ENCODE measurements at regions not wholly inside any gene's neighbourhood (a gene's known extent, or its start where the extent isn't known, plus 50 kb on each side); places are given as distances from the start of the nearest gene placed in this dataset.

DNA sequence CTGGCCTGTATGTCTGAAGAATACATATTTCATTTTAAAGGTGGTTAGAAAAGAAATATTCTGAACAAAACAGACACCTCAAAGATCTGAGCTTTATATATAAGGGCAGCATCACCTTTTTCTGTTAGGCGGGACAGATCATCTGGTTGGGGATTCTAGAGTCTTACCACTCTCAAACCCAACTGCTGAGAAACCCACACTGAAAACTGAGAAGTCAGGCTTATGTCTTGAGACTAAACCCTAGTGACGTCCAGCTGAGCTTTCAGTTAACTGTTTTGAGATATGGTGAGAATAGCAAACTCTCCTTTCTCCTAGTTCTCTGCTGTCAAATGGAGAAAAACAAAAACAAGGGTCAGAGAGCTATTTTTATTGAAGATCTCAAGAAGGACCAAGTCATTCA, 63.7 kb upstream of the CCN6 start:
- TF ChIP-seq, protein P1, sequence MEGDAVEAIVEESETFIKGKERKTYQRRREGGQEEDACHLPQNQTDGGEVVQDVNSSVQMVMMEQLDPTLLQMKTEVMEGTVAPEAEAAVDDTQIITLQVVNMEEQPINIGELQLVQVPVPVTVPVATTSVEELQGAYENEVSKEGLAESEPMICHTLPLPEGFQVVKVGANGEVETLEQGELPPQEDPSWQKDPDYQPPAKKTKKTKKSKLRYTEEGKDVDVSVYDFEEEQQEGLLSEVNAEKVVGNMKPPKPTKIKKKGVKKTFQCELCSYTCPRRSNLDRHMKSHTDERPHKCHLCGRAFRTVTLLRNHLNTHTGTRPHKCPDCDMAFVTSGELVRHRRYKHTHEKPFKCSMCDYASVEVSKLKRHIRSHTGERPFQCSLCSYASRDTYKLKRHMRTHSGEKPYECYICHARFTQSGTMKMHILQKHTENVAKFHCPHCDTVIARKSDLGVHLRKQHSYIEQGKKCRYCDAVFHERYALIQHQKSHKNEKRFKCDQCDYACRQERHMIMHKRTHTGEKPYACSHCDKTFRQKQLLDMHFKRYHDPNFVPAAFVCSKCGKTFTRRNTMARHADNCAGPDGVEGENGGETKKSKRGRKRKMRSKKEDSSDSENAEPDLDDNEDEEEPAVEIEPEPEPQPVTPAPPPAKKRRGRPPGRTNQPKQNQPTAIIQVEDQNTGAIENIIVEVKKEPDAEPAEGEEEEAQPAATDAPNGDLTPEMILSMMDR (IDR thresholded peaks at IDR 0.05; ENCODE audit: low read depth, low read length, missing control alignments), result no peak
- DNase-seq (ENCODE audit: low read depth), result no peak
- no peak overlapping the region for H3K4me3 ChIP-seq (ENCODE audit: low read depth, low read length)

DNA sequence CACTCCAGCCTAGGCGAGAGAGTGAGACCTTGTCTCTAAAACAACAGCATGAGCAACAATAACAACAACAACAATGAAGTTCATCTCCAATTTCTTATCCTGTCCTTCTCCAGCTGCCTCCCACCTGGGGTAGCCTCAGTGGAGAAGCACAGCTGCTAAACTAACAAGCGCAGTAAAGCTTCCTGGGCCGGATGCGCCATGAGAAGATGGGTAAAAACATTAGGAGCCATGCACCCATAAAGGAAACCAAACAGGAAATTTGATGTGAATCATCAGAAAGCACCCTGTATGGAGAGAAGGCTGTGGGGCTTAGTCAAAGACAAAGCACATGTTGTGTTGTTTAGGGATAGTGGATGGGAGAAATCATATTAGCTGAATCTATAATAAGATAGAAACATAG, 61.1 kb upstream of the CCN6 start:
- TF ChIP-seq, protein P1 (IDR thresholded peaks at IDR 0.05; ENCODE audit: low read depth, low read length, missing control alignments), result no peak
- DNase-seq (ENCODE audit: low read depth), result no peak
- H3K4me3 ChIP-seq (ENCODE audit: low read depth, low read length), result no peak overlapping the region

DNA sequence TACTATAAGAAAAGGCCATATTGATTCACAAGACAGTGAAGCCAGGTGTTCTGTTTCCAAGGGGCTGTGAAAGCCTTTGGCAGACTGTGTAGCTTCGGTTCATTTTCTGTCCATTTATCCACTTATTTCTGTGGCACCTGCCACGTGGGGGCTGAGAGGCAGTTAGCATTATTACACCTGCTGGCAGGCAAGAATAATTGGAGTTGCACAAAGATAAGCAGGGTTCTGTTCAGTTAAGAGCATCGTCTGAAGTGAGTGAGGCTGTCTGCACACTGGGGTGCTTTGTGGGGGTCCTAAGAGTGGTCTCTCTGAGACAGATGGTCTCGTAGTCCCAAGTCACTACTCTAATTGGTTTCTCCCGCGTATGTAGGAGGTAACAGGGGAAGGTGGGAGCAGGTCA, 60.6 kb upstream of the CCN6 start:
- TF ChIP-seq, protein P1 (IDR thresholded peaks at IDR 0.05; ENCODE audit: low read depth, low read length, missing control alignments), result no peak
- no peak for DNase-seq (ENCODE audit: low read depth)

DNA sequence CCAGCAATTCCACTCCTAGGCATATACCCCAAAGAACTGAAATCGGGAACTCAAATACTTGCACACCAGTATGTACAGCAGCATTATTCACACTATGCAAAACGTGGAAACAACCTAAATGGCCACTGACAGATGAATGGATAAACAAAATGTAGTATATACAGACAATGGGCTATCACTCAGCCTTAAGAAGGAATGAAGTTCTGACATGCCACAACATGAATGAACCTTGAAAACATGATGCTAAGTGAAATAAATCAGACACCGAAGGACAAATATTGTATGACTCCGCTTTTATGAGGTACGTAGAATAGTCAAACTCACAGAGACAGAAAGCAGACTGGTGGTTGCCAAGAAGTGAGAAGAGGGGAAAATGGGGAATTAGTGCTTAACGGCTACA, 59.1 kb upstream of the CCN6 start:
- TF ChIP-seq, protein P1 (IDR thresholded peaks at IDR 0.05; ENCODE audit: low read depth, low read length, missing control alignments), result no peak
- DNase-seq (ENCODE audit: low read depth), result no peak
- no peak overlapping the region for H3K4me3 ChIP-seq (ENCODE audit: low read depth, low read length)

More for the DNA sequence above, 60.6 kb upstream of the CCN6 start:
- no peak overlapping the region for H3K4me3 ChIP-seq (ENCODE audit: low read depth, low read length)

DNA sequence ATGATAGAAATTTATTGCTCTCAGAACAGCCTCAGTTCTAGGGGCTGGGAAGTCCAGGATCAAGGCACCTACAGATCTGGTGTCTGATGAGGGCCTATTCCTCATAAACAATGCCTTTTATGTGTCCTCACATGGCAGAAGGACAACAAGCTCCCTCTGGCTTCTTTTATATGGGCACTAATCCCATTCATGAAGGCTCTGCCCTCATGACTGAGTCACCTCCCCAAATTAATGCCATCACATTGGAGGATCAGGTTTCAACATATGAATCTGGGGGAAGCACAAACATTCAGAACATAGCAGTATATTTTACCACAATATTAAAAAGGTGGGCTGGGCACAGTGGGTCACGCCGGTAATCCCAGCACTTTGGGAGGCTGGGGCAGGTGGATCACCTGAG, 58.5 kb upstream of the CCN6 start:
- TF ChIP-seq, protein P1 (IDR thresholded peaks at IDR 0.05; ENCODE audit: low read depth, low read length, missing control alignments), result no peak
- DNase-seq (ENCODE audit: low read depth), result no peak
- no peak overlapping the region for H3K4me3 ChIP-seq (ENCODE audit: low read depth, low read length)

DNA sequence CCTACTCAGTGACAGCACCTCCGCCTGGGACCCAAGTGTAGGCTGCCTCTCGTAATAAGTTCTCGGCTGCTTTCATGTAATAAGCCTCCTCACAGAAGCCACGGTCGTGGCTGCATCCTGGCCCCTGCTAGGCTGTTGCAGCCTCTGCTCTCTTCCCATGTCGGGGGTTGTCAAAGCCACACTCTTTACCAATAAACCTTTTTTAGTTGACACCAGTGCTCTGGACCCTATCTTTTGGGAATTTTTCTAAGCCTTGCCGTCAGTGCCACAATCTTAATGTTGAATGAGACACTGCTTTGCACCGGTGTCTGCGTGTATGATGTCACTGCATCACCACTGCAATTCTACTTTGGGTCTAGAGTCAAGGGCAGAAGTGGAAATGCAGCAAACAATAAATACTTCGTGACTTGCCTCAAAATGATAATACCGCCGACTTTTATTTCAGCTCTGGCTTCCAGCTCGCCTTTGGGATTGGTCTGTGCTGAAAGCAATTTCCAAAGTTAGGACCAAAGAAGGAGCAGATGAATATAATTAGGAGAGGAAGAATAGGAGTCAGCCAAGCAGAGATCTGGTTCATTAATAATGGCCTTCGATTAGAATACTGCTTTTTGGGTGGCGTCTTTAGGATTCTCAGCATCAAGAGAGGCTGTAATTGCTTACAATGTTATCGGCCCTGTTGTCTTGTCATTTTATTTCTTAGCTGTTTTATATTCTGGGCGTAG, 57.6 kb upstream of the CCN6 start:
- no peak for DNase-seq (ENCODE audit: low read depth)
- H3K4me3 ChIP-seq (ENCODE audit: low read depth, low read length), result no peak overlapping the region
- TF ChIP-seq, protein P1 (IDR thresholded peaks at IDR 0.05; ENCODE audit: low read depth, low read length, missing control alignments), result no peak

Data from GM12864 (cell line).